IgD-negative memory B cell (primary cell): ENCODE measurements at regions not wholly inside any gene's neighbourhood (a gene's known extent, or its start where the extent isn't known, plus 50 kb on each side); places are given as distances from the start of the nearest gene placed in this dataset.

Source experiments
- H3K27ac Mint-ChIP-seq, 3 donors: one replicate each; pipeline ENCODE4 v1.8.0; 2020 to 2022; ENCODE audit warnings: mild to moderate bottlenecking in 3 of 3, mixed read lengths in 3 of 3, moderate library complexity in 1 of 3
- H3K27me3 Mint-ChIP-seq: one replicate; pipeline ENCODE4 v1.8.0; 2021; ENCODE audit warnings: mixed read lengths
- H3K36me3 Mint-ChIP-seq: one replicate; pipeline ENCODE4 v1.8.0; 2020; ENCODE audit warnings: mild to moderate bottlenecking, mixed read lengths
- H3K4me1 Mint-ChIP-seq, 3 donors: one replicate each; pipeline ENCODE4 v1.8.0; 2020 to 2022; ENCODE audit warnings: mixed read lengths in 3 of 3, mild to moderate bottlenecking in 1 of 3
- H3K4me3 Mint-ChIP-seq, 4 donors: one replicate each; pipeline ENCODE4 v1.8.0; 2020 to 2022; ENCODE audit warnings: mild to moderate bottlenecking in 4 of 4, mixed read lengths in 4 of 4, moderate library complexity in 3 of 4
- H3K9me3 Mint-ChIP-seq, 3 donors: one replicate each; pipeline ENCODE4 v1.8.0; 2020 to 2021; ENCODE audit warnings: mixed read lengths in 3 of 3, mild to moderate bottlenecking in 1 of 3

- no peak overlapping the region for H3K27ac Mint-ChIP-seq
- H3K36me3 Mint-ChIP-seq: no peaks in the 10 kb centered on the region
- no peak overlapping the region for H3K4me3 Mint-ChIP-seq
- peaks cover 0 to 2% (median 0%) of the 10 kb centered on the region in 3 donors for H3K9me3 Mint-ChIP-seq
- H3K27me3 Mint-ChIP-seq: peaks cover 3% of the 10 kb centered on the region
- H3K4me1 Mint-ChIP-seq: peaks cover 0 to 1% (median 0%) of the 10 kb centered on the region in 3 donors
Measured at GRCh38 chr6:1257778-1258177, 54.1 kb upstream of the FOXQ1 start.

GRCh38 chr6:1256435-1257008, 55.4 kb upstream of the FOXQ1 start:
- Mint-ChIP-seq H3K9me3 (peaks cover 0 to 2% (median 0%) of the 10 kb centered on the region in 3 donors), H3K4me1 (peaks cover 0 to 1% (median 0%) of the 10 kb centered on the region in 3 donors), H3K27ac (no peak overlapping the region), H3K27me3 (peaks cover 3% of the 10 kb centered on the region), H3K36me3 (no peaks in the 10 kb centered on the region), H3K4me3 (no peak overlapping the region)

DNA sequence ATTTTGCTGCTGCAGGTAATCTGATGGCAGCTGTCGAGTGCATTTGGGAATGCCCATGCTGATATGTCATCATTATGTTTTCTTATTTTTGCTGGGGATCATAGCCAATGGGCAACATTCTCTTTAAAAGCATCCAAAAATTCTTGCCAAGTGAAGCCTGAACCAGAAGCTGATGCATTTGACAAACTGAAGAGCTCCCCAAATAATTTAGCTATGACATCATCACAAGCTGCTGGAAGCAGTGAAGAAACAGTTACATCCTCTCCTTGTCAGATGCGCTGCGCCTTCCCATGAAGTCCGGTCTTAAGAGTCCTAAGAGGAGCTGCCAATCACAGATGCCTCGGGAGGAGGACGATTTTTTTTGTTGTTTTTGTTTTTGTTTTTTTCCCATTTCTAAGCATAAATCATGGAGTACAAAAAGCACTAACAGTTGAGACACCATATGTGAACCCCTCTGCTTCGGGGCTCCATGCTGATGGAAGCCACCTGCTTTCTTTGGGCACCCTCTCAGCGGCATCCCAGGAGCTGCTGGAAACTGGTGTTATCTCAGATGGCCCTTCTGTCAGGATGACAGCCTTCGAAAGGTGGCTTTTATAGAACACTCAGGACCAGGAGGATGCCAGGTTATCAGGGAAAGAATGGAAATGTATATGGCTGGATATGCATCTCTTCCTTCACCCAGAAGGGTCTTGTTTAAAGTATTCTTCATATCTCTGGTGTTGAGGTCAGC, 56.1 kb upstream of the FOXQ1 start:
- no peak overlapping the region for H3K4me3 Mint-ChIP-seq
- no peak overlapping the region for H3K27ac Mint-ChIP-seq
- H3K27me3 Mint-ChIP-seq: peaks cover 3% of the 10 kb centered on the region
- no peaks in the 10 kb centered on the region for H3K36me3 Mint-ChIP-seq
- H3K9me3 Mint-ChIP-seq: peaks cover 0 to 2% (median 0%) of the 10 kb centered on the region in 3 donors
- peaks cover 0 to 1% (median 0%) of the 10 kb centered on the region in 3 donors for H3K4me1 Mint-ChIP-seq

DNA sequence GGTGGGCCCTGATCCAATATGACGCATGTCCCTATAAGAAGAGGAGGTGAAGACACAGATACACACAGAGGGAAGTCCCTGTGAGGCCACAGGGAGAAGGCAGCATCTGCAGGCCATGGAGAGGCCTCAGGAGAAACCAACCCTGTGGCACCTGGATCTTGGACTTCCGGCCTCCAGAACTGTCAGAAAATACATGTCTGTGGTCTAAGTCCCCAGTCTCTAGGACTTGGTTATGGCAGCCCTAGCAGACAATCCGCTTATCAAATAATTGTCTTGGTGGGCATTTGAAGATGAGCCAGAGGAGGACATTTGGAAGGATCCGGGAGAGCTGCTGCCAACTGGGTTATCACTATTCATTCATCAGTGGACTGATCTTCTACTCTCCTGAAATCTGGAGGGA, 57.6 kb upstream of the FOXQ1 start:
- H3K27me3 Mint-ChIP-seq: no peaks in the 10 kb centered on the region
- H3K9me3 Mint-ChIP-seq: peaks cover 0 to under 1% (median 0%) of the 10 kb centered on the region in 3 donors
- no peak overlapping the region for H3K27ac Mint-ChIP-seq
- H3K4me1 Mint-ChIP-seq: peaks cover 0 to 3% (median 0%) of the 10 kb centered on the region in 3 donors
- no peak overlapping the region for H3K4me3 Mint-ChIP-seq
- H3K36me3 Mint-ChIP-seq: no peaks in the 10 kb centered on the region

DNA sequence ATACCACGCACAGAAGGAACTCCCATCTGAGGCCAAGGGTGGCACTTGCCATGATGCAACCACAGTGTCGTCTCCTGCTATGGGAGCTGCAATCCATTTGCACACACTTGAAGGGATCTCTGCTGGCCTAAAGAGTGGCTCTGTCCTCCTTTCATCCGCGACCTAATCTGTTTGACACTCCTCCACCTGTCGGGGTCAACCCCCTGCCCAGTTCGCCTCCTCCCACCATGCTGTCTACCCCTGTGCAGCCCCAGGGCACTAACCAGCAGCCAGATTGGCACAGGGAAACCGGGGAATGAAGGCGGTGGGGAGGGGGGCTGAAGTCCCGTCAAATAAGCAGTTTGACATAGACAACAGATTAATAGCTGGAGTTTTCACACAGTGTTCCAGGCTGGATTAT, 58.1 kb upstream of the FOXQ1 start:
- no peaks in the 10 kb centered on the region for H3K36me3 Mint-ChIP-seq
- peaks cover 0 to 4% (median 0%) of the 10 kb centered on the region in 3 donors for H3K4me1 Mint-ChIP-seq
- no peak overlapping the region for H3K4me3 Mint-ChIP-seq
- peaks cover 0 to 2% (median 0%) of the 10 kb centered on the region in 3 donors for H3K9me3 Mint-ChIP-seq
- no peak overlapping the region for H3K27ac Mint-ChIP-seq
- no peaks in the 10 kb centered on the region for H3K27me3 Mint-ChIP-seq

DNA sequence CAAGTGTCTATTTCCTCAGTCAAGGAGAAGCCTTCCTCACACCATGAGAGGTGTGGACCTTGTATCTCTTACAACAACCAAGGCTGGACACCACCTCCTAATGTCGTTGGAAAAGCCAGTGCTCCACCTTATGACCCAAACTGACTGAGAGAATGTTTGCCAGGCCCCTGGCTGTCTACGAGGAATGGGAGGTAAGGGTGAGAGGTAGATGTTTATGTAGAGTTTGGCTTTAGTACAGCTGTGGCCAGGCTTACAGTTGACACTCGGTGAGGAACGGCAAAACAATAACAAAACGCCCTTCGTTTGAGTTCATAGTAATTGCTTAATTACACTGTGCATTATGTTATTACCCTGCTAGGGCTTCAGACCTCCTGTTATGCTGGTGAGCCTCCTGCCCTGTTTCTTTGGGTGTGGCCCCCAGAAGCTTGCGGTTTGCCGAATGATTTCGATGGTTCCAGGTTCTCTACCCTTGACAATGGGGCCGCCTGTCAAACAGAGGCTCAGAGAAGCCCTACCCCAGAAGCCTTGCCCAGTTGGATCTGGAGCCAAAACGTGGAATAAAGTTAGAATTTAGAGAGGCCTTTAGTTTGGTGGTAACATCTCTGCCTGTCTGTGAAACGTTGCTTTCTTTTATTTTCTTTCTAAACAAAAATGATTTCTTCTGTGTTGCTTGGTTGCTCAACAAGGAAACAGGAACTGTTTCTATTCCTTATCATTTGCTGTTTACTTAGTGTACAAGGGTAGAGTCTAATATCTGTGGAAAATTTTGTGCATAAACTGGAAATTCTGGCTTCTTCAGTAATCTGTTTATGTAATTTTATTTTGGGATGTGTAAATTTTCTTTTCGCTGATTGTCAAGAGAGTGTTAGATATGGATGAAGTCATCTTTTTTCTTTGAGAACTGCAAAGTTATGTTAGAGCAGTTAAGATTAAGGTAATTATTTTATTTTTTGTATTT, 60.4 kb upstream of the FOXQ1 start:
- H3K4me3 Mint-ChIP-seq: no peak overlapping the region
- H3K4me1 Mint-ChIP-seq: peaks cover 0 to 2% (median 0%) of the 10 kb centered on the region in 3 donors

DNA sequence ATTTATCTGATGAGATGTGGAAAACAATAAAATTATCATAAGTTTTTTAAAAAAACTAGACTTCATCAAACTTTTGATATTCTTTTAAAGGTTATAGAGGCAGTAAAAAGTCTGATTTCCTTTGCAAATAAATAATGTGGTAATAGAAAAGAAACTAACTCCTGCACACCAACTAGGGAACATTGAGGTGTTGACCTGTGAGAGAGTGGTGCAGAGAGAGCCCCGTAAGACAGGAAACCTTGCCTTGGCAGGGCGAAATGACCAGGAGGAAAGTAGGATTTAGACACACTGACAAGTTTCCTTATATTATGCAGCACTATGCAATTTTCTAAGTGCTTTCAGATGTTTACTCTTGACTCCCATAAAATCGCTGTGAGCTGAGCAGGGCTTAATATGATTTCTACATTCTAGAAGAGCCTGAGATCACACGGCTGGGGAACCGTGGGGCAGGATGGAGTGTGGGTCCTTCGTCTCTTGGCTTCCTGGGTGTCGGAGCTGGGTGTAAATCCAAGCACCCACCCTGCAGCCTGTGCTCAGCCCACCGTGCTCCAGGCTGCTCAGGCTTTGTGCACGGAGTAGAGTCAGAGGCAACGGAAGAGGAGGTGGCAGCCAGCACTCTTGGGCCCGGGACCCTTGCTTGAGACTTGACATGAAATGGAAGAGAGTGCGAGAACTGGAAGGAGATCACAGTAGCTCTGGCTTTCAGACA, 61.3 kb upstream of the FOXQ1 start:
- peaks cover 0 to 2% (median 0%) of the 10 kb centered on the region in 3 donors for H3K9me3 Mint-ChIP-seq
- peaks cover 0 to 2% (median 0%) of the 10 kb centered on the region in 3 donors for H3K4me1 Mint-ChIP-seq
- H3K4me3 Mint-ChIP-seq: no peak overlapping the region
- H3K27me3 Mint-ChIP-seq: no peaks in the 10 kb centered on the region
- H3K36me3 Mint-ChIP-seq: no peaks in the 10 kb centered on the region
- no peak overlapping the region for H3K27ac Mint-ChIP-seq

More for the DNA sequence above, 60.4 kb upstream of the FOXQ1 start:
- H3K27ac Mint-ChIP-seq: no peak overlapping the region
- H3K9me3 Mint-ChIP-seq: peaks cover 0 to 2% (median 0%) of the 10 kb centered on the region in 3 donors
- no peaks in the 10 kb centered on the region for H3K27me3 Mint-ChIP-seq
- no peaks in the 10 kb centered on the region for H3K36me3 Mint-ChIP-seq

DNA sequence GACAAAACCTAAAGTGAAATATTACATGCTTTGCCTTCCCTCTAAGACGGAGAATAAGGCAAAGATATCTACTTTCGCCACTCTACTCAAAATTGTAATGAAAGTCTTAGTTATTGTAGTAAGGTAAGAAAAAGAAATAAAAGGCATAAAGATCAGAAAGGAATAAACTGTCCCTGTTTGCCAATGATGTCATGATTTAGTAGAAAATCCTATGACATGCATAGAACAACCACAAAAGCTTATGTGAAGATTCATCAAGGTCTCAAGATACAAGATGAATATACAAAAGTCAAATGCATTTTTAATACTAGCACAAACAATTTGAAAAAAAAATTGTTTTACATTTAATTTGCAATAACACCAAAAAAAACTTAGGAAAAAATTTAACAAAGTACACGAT, 64.0 kb upstream of the FOXQ1 start:
- H3K9me3 Mint-ChIP-seq: peaks cover 0 to 2% (median 0%) of the 10 kb centered on the region in 3 donors
- H3K27ac Mint-ChIP-seq: no peak overlapping the region
- no peak overlapping the region for H3K4me3 Mint-ChIP-seq
- H3K36me3 Mint-ChIP-seq: no peaks in the 10 kb centered on the region
- H3K4me1 Mint-ChIP-seq: peaks cover 0 to 2% (median 0%) of the 10 kb centered on the region in 3 donors
- H3K27me3 Mint-ChIP-seq: peaks cover 2% of the 10 kb centered on the region

GRCh38 chr6:1247056-1247455, 64.8 kb upstream of the FOXQ1 start:
- H3K27me3 Mint-ChIP-seq: peaks cover 3% of the 10 kb centered on the region
- H3K4me1 Mint-ChIP-seq: peaks cover 0 to 2% (median 0%) of the 10 kb centered on the region in 3 donors
- peaks cover 0 to 2% (median 0%) of the 10 kb centered on the region in 3 donors for H3K9me3 Mint-ChIP-seq
- no peaks in the 10 kb centered on the region for H3K36me3 Mint-ChIP-seq
- H3K27ac Mint-ChIP-seq: no peak overlapping the region
- no peak overlapping the region for H3K4me3 Mint-ChIP-seq

GRCh38 chr6:1244941-1245340, 67.0 kb upstream of the FOXQ1 start:
- Mint-ChIP-seq H3K4me1 (peaks cover 0 to 2% (median 0%) of the 10 kb centered on the region in 3 donors), H3K9me3 (peaks cover 0 to 2% (median 0%) of the 10 kb centered on the region in 3 donors), H3K4me3 (no peak overlapping the region), H3K36me3 (no peaks in the 10 kb centered on the region), H3K27ac (no peak overlapping the region), H3K27me3 (peaks cover 6% of the 10 kb centered on the region)

DNA sequence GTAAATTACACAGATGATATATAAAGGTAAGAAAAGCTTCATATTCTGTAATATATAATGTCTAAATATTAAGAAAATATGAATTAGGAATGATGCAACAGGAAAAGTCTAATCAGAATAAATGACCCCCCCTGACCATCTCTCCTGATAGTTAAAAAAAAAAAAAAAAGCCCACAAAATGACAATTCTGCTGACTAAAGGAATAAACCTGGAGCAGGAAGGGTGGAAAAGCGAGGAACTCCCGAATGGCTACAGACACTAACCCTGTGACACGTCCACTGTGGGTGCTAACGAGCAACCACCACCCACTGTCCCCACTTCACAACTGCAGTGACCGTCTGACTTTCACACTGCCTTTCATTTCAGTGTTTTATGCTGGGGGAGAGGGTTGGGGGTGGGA, 67.6 kb upstream of the FOXQ1 start:
- Mint-ChIP-seq H3K27me3 (peaks cover 6% of the 10 kb centered on the region), H3K4me3 (no peak overlapping the region), H3K9me3 (peaks cover 0 to under 1% (median 0%) of the 10 kb centered on the region in 3 donors), H3K36me3 (no peaks in the 10 kb centered on the region), H3K27ac (no peak overlapping the region), H3K4me1 (peaks cover 0 to under 1% (median 0%) of the 10 kb centered on the region in 3 donors)

DNA sequence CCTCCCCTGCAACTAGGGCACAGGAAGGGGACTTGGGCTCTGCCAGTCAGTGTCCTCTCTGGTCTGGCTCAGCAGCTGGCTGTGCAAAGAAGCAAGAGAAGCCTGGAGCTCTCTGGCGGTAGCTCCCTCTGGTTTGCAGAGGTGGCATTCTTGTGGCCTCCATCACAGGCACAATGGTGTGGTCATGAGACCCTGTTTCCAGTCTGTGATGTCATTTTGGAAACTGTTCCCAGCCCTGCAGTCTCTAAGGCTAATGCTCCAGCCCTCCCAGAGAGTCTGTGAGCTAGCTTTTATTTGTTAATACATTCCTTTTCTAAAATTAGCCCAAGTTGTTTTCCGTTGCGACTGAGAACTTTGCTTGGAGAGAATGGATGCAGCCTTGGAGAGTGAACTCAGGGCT, 69.5 kb upstream of the FOXQ1 start:
- Mint-ChIP-seq H3K4me3 (no peak overlapping the region), H3K27me3 (peaks cover 6% of the 10 kb centered on the region), H3K4me1 (no peaks in the 10 kb centered on the region), H3K27ac (no peak overlapping the region), H3K36me3 (no peaks in the 10 kb centered on the region), H3K9me3 (peaks cover 0 to 2% (median 0%) of the 10 kb centered on the region in 3 donors)

DNA sequence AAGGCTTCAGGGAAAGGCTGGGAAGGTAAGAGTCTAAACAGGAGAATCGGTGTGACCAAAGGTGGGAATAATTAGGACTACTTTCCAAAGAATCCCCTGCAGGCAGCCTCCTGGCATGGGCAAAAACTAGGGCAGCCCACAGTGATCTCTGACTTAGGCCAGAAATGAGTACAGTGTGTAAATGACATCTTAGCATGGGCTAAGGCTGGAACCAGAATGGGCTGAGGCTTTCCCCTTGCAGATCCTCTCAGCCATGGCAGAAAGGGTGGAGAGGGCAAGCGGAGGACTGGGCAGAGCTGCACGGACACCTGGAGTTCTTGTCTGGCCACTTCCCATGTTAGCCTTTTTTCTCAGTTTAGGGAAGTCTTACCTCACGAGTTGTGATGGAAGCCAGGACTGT, 69.9 kb upstream of the FOXQ1 start:
- peaks cover 0 to 2% (median 0%) of the 10 kb centered on the region in 3 donors for H3K9me3 Mint-ChIP-seq
- no peaks in the 10 kb centered on the region for H3K4me1 Mint-ChIP-seq
- no peak overlapping the region for H3K27ac Mint-ChIP-seq
- H3K27me3 Mint-ChIP-seq: peaks cover 6% of the 10 kb centered on the region
- no peak overlapping the region for H3K4me3 Mint-ChIP-seq
- no peaks in the 10 kb centered on the region for H3K36me3 Mint-ChIP-seq

- Mint-ChIP-seq H3K27ac (no peak overlapping the region), H3K36me3 (no peaks in the 10 kb centered on the region), H3K27me3 (peaks cover 7% of the 10 kb centered on the region), H3K4me3 (no peak overlapping the region), H3K9me3 (peaks cover 0 to 2% (median 0%) of the 10 kb centered on the region in 3 donors), H3K4me1 (no peaks in the 10 kb centered on the region)
Measured at GRCh38 chr6:1240766-1241318, 71.1 kb upstream of the FOXQ1 start.
